HG02588 (cell line): ENCODE measurements at regions not wholly inside any gene's neighbourhood (a gene's known extent, or its start where the extent isn't known, plus 50 kb on each side); places are given as distances from the start of the nearest gene placed in this dataset.

Experiments
- ATAC-seq: cut with Tn5 transposase; IDR thresholded peaks from one replicate; pipeline ENCODE4 v1.9.1; 2021; ENCODE audit warnings: mild to moderate bottlenecking, moderate library complexity; ENCODE audit not compliant: unreplicated experiment

DNA sequence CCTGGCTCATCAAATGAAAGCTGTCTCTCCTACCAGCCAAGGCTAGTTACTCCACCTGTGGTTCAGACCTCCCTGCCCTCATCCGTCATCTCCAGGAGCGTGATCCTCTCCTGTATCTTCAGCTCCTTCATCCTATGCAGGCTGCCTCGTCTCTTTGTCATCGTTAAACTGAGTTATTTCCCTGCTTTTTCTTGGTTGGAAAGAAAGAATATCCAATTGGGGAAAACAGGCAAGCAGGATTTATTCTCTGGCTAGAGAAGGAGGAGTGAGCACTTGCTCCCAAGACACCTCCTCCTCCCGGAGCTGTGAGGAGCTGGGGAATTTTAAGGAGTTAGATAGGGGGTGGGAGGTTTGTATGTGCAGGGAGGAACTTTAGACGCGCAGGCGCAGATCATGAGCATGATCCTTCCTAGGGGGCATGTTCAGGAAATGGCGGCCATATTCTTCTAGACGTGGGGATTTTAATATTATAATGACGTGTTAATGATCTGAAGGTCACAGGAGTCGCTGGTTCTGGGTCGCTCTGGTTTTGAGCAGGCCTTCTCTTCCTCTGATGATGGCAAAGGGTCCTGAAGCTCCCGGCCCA lies 156.4 kb upstream of the KL start:
- ATAC-seq: no peak

DNA sequence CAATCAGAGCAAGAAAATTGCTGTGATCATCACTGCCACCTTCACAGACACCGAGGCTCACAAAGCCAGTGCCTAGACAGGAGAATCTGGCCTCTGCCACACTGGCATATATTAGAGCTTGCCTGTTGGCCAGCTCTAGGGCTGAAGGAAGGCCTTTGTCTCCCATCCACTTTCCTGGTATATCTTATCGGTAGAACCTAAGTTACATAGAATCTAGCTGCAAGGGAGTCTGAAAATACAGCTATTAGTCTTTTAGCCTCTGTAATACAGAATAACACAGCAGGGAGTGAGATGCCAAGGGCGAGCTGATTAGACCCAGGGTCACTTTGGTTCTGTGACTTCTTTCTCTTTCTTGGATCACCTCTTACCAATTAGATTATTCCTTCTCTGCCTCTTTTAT lies 154.9 kb upstream of the KL start:
- ATAC-seq: no peak

DNA sequence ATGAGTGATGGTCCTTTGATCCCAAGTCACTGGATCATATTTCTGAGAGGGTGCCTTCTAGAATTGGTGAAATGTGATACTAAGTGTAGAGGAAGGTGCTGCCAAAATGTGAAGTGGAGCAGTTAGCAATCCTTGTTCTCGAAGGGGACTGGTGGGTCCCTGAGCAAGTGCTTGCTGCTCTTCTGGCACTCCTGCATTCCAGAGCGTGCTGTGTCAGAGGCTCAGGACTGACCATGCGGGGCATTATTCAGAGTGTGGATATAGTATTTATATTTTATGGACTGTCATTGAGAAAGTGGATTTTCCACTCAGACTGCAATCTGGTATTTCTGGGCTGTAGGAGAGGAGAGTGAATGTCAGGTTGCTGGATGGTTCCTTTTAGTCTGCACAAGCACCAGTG lies 152.6 kb upstream of the KL start:
- ATAC-seq: no peak

DNA sequence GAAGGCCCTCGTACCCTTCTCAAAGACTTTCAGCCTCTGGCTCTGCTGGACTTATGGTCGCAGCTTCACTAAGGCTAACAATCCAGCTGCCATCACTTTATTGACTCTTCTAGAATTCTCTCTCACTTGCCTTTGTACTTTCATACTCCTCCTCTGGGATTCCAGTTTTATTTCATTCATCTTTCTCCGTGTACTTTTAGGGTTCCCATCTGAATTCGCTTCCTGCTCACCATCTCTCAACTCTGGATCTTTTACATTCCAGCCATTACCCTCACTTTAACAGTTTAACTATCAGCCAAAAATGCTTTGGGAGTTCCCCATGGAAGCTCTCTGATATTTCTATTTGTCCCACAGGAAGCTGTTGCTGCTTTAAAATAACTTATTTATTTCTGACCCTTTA lies 149.3 kb upstream of the KL start:
- no peak for ATAC-seq

DNA sequence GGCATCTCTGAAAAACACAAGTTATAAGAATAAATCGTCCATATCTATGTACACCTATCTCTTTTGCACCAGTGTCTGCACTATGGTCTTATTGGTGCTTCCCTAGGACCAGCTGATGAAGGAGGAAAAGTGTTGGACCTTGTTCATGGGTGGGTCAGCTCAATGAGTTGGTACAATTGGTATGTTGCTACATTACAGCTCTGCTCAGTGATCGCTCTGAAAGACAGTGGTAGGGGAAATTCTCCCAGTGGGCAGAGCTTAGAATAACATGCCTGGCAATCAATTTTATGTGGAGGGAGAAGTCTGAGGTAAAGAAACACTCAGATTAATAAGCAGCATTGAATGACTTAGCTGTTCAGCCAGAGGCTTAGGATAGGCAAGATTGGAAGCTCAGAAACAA lies 138.7 kb upstream of the KL start:
- no peak for ATAC-seq

DNA sequence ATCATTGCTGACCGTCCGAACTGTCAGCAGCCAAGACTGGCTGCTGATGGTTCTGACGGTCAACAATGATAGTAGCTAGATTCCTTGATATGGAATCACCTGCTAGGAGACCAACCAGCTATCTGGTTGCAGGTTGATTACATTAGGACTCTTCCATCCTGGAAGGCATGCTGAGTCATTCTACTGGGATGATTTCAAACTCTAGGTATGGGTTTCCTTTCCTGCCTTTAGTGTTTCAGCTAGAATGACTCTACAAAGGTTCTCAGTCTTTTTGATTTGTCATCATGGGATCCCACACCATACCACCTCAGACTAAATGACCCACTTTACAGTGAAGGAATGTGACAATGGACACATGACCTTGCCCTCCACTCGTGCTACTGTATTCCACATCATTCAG lies 138.1 kb upstream of the KL start:
- ATAC-seq: no peak

DNA sequence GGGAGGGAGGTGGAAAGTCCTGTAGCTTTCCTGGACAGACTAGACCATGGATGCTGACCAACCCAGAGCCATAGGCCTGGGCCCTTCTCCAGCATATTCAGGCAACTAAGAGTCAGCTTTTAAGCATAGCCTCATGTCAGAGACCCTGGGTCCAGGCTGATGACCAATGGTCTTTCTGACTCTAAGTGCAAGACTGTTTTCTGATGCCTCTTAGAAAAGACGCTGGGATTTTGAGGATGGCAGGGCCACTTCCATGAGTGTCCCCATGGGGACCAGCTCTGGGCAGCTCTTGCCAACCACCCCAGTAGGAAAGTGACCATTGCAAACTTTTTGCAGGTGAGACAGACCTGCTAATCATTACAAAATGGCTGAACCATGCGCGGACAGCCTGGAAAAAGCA lies 135.6 kb upstream of the KL start:
- ATAC-seq: no peak

DNA sequence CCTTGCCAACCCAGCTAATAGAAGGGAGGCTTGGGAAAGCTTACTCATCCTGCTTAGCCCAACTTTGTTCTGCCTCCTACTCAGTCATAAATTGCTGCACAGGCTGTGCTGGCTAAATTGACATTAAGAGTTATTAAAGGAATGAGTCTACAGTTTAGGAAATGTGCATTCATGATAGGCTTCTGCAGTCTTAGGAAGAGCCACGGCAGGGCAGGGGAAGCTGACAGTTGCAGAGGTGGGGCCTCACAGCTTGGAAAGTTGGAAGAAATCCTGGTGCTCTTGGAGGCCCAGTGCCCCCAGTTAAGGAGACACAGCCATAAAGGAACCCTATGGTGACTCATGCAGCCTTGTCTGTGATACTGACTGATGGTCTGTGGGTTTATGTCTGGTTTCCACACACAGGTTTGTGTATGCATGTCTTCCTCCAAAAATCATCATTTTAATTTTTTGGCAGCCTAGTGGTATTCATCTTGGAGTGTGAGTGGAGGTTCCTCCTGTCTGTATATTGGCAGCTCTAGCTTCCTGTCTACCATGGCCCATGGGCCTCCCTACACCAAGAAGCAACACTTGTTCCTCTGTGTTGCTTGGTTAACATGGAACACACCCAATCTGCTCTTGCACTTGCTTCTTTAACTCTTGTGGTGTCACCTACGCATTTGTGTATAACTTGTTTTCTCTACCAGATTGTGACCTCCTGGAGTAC lies 135.0 kb upstream of the KL start:
- no peak for ATAC-seq

DNA sequence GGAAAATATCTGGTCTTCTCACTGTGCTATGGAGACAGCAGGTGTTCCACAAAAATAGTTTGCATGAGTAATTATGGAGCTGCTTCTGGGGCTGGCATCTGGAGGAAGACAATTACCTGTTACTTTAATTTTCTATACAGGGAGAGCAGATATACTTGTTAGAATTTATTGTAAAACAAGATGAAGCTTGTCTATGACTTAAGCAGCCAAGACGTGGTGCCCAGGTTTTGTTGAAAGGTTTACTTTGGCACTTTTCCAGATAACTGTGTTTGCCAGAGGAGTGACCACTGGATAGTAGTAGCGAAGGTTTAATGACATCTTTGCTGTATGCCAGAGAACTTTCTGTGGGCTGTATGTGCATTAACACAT lies 134.5 kb upstream of the KL start:
- no peak for ATAC-seq

DNA sequence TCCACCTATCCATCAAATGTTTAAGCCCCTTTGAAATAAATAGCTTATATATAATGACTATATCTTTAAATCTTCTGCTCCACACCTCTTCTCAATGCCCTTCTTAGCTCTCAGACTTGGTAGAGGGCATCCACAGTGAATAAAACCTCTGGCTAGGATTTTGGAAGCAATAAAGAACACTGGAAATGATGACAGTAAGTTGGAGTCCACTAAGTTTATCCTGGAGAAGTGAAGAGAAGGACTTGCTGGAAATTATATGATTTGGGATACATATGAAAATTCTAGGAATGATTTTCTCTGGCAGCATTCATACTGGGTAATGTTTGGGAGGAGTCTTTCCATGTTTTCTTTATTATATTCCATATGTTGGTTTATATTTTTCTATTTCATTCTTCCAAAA lies 133.5 kb upstream of the KL start:
- ATAC-seq: no peak

DNA sequence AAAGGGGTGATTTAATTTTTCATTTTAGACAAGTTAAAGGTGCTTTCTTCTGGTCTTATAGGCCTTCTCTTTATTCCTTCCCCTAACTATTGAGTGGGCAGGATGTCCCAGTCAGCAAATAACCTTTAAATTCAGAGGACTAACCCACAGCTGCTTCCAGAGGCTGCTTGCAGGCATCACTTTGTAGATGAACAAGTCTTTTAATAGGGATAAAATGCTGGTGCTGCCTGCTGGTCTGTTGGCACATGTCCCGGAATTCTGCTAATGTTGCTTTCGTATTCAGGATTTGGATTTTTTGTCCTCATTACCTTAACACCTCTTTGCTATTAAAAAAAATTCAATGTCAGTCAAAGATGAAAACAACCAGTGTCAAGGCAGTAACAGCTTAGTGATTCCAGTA lies 132.7 kb upstream of the KL start:
- ATAC-seq: no peak

DNA sequence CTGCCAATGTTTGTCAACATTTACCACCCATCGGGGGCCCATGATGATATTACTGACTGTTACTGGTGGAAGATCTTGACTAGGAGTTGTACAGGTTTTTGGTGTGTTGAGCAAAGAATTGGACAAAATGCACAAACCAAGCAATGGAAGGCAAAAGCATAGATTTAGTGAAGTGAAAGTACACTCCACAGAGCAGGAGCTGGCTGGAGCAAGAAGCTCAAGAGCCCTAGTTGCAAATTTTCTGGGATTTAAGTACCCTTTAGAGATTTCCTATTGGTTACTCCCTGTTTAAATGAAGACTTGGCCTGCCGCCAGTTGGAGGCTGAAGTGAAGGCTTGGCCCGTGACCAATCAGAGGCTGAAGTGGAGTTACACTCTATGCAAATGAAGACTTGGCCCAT lies 128.6 kb upstream of the KL start:
- ATAC-seq: no peak

DNA sequence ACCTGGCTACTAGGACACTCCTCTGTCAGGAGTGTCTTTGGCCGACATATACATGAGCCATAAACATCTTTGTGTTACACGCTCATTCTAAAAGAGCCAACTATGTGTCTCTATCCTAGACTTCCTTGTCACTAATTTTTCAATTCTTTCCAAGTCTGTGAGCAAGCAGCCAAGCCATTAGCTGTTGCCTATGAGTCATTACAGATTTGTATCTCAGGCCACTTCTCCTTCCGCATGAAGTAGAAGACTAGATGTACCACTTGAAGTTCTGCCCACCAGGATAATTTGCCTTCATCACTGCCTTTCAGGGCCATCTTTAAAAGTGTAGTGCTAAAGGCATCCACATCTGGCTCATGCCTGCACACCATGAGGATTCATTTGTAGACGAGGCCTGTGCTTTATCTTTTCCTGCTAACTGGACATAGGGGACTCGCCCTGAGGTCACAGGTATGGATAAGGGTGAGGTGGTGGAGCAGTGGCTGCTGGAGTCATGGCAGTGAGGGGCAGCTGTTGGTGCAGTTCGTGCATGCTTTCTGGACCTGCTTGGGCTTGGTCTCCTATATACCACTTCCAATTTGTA lies 126.1 kb upstream of the KL start:
- ATAC-seq: no peak

DNA sequence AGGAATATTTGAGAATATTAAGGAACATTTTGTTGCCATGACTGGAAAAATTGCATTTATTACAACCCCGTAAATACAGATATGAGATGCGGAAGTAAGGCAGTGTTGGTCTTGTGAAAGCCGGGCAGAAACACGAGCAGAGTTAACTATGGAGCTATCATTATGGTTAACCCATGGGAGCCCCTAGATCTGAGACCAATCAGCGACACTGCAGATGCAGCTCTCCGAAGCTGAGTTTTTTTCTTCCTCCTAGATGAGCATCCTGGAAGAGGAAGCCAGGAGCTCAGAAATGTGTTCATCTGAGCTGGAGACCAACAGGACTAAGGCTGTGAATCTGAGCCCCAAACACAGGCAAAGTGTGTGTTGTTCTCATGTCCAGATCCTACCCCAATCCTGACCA lies 123.0 kb upstream of the KL start:
- no peak for ATAC-seq

DNA sequence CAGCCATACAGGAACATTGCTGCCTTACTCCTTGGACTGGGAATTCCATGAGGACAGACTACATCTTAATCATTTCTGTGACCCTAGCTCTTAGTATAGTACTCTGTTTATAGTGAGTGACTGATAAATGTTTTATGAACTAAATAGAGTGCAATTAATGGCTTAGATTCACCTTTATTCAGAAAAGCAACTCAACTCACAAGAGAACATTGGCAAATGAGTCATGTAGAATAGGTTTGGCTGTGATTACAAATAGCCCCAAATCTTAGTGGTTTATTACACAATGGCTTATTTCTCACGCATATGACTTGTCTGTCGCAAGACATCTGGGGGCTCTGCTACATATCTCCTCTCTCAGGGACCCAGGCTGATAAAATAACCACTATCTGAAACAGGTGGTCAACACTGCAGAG lies 121.6 kb upstream of the KL start:
- ATAC-seq: no peak

DNA sequence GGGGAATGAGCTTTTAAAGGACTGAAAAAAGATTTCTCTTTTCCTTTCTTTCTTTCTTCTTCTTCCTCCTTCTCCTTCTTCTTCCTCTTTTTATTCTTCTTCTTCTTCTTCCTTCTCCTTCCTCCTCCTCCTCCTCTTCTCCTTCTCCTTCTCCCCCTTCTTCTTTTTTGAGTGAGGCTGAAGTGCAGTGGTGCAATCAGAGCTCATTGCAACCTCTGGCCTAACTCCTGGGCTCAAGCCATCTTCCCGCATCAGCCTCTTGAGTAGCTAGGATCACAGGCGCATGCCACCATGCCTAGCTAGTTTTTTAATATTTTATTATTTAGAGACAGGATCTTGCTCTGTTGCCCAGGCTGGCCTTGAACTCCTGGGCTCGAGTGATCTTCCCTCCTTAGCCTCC lies 120.9 kb upstream of the KL start:
- ATAC-seq: no peak

DNA sequence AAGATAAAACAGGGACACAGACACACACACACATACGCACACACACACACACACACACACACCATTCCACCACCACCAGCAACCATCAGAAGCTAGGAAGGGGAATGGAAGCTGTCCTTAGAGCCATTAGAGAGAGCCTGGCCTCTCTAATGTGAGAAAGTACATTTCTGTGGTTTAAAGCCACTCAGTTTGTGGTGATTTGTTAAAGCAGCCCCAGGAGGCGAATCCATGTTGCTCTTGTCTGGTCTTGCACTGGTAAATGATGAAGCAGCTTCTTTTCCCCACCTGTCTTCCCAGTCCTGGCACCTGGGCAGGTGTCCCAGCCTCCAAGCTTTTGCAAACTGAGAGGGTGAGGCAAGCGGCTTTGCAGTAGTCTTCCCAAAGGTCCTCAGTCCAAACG lies 118.9 kb upstream of the KL start:
- ATAC-seq: no peak

DNA sequence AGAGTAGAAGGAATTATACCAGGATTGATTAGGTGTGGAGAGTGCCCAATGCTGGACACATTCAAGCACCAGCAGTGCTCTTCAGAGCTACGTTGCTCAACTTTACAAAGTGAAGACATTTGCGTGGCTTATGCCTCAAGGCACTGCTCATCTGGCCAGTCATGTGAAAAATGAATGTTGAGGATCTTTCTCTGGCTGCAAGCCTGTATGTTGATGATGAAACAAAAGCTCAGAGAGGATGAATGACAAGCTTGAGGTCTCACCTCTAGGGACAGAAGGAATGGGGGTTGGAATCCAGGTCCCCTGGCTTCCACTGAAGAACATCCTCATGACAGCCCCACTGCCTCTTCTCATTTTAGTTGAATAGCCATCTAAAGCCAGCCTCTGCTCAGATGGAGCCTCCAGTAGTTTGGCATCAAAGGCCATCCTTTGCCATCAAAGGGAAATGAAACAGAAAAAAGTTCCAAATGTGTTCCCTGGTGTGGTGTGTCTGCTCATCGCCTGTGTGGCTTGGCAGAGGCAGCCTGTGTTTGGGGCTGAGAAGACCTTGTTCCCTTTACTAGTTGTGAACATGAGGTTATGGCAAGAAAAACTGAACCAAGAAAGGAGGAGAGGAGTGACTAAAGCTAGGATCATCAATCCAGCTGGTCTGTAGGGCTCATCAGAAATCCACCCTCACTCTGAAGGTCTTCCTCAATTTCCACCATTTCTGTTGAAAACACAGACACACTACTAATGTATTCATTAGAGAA lies 114.0 kb upstream of the KL start:
- no peak for ATAC-seq

DNA sequence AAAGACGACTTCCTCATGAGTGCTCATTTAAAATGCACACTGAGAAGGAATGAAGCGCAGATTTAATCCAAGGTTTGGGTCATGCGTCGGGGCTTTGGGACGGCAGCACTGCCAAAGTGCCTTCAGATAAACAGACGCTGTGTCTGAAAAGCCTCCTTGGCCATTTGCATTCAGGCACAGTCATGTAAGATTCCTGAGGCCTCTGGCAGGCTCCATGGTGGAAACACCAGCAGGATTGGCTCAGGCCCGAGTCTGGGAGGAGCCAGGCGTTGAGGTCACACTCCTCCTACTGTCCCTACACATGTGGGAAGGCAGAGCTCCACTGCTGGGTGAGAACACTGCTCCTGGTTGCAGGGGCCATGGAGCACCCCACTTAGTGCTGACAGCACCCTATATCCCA lies 113.3 kb upstream of the KL start:
- no peak for ATAC-seq

DNA sequence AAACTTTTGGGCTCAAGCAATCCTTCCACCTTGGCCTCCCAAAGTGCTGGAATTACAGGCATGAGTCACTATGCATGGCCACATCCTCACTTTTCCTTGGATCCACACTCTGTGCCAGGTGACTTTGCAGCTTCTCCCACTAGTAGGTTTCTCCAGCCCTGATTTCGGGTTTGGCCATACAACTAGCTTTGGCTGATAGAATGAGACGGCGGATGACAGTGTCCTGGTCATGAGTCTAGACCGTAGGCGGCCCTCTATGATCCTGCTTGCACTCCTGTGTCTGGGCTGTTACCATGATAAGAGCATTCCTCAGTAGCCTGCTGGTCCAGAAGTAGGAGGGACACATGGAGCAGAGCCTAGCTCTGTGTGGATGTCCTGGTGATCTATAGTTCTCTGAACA lies 112.5 kb upstream of the KL start:
- no peak for ATAC-seq

DNA sequence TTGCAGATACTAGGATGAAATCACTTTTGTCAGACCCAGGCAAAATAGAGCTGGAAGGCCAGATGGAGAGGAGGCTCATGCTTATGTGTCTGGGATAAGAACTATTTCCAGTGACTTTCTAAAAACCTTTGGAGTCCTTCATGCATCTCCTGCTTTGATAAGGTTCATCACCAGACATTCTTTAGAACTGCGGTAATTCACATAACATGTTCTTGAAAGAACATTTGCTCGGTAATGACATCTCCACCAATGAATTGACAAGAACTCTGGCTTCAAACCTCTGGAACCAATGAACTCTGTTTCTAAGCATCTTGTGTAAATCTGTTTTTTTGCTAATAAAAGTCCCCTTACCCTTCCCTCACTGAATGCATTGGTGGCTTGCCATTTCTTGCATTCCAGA lies 112.0 kb upstream of the KL start:
- ATAC-seq: no peak
